Stomach (tissue), 4 donors: ENCODE measurements at regions not wholly inside any gene's neighbourhood (a gene's known extent, or its start where the extent isn't known, plus 50 kb on each side); places are given as distances from the start of the nearest gene placed in this dataset.

Experiments used
- POLR2AphosphoS5 ChIP-seq, 3 donors: sonication (generic); formaldehyde crosslinking; IDR thresholded peaks; one replicate each; pipeline ENCODE4 v1.6.1; 2016; ENCODE audit warnings: antibody characterized with exemption in 3 of 3
- TF ChIP-seq, protein P1 (sequence below), 7 experiments: fragments of 450-650 bp in 4 of 7; fragments of 200-600 bp in 3 of 7; sonication (generic) in 3 of 7; IDR thresholded peaks; one replicate each; pipeline ENCODE4 v1.5.1; 2016 to 2019; ENCODE audit warnings: antibody characterized with exemption in 7 of 7, control low read depth in 2 of 7, mild to moderate bottlenecking in 1 of 7

DNA sequence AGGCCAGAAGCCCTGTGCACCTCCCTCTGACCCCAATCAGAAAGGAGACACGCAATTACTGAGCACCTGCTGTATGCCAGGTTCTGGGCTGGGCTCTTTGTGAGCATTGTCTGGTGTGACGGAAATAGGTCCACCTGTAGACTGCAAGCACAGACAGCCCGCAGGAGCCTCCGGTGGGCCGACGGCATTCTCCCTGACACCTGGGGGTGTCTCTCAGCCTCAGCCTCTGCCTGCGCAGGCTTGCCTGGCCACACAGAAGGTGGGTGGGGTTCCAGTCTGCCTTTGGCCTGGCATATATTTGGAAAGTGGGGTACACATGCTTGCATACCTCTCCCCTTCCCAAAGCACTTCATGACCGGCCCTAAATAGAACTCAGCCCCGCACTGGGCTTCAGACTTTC, 129.3 kb downstream of the BUD13 start:
- TF ChIP-seq, protein P1, sequence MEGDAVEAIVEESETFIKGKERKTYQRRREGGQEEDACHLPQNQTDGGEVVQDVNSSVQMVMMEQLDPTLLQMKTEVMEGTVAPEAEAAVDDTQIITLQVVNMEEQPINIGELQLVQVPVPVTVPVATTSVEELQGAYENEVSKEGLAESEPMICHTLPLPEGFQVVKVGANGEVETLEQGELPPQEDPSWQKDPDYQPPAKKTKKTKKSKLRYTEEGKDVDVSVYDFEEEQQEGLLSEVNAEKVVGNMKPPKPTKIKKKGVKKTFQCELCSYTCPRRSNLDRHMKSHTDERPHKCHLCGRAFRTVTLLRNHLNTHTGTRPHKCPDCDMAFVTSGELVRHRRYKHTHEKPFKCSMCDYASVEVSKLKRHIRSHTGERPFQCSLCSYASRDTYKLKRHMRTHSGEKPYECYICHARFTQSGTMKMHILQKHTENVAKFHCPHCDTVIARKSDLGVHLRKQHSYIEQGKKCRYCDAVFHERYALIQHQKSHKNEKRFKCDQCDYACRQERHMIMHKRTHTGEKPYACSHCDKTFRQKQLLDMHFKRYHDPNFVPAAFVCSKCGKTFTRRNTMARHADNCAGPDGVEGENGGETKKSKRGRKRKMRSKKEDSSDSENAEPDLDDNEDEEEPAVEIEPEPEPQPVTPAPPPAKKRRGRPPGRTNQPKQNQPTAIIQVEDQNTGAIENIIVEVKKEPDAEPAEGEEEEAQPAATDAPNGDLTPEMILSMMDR (IDR thresholded peaks at IDR 0.05): no peak
- no peak for TF ChIP-seq POLR2AphosphoS5 (IDR thresholded peaks at IDR 0.05)
